ENCODE measurements at regions not wholly inside any gene's neighbourhood (a gene's known extent, or its start where the extent isn't known, plus 50 kb on each side); places are given as distances from the start of the nearest gene placed in this dataset.

DNA sequence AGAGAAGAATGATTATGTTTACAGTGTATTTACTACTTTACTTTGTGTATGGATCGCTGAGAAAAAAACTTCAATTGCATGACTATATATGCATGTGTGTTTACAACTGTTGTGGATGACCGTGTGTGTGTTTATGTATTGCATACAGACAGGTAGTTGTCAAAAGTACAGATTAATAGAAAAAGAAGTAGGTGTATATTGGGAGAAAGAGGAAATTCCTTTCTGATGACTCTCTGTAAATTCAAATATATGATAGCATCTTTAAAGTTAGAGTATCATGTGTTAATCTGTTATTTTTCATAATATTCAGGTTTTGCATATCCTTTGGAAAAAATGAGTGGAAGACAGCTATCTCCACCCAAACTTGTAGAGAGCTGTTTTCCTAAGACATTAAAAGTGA, 160.4 kb upstream of the AGR3 start:
- no CpG with 5 or more reads among the region's 2 CpGs for WGBS (ENCODE audit: extremely low coverage, insufficient read length, low lambda C conversion rate)
- no peak for DNase-seq
- H2BK12ac ChIP-seq (ENCODE audit: insufficient read length, low read depth, low read length), result no peak overlapping the region
- H3K27me3 ChIP-seq (ENCODE audit: insufficient read depth, low read length), result no peaks in the 10 kb centered on the region
- H3K9me3 ChIP-seq (ENCODE audit: control insufficient read depth, low read depth, low read length), result no peaks in the 10 kb centered on the region
- H3K4me2 ChIP-seq (ENCODE audit: insufficient read depth, insufficient read length, low read length), result no peak overlapping the region
- no peak overlapping the region for H2BK5ac ChIP-seq (ENCODE audit: insufficient read length, low read length)
- H2BK15ac ChIP-seq (ENCODE audit: low read depth, low read length), result no peak overlapping the region
- H2AFZ ChIP-seq (ENCODE audit: low read length), result no peak overlapping the region
- H3K4ac ChIP-seq (ENCODE audit: low read depth, low read length), result no peak overlapping the region
- H3K27ac ChIP-seq (ENCODE audit: insufficient read length, low read depth, low read length), result no peak overlapping the region
- Mint-ChIP-seq H3K4me3 (no peak overlapping the region), H3K9me3 (no peaks in the 10 kb centered on the region), H3K27ac (no peak overlapping the region; a peak in 1 of 7 replicates), H3K36me3 (ENCODE audit: insufficient read depth in 1 of 3, low read depth in 3 of 3) (no peaks in the 10 kb centered on the region), H3K4me1 (peaks cover 0 to 7% of the 10 kb centered on the region in 2 experiments; a peak in 2 of 4 replicates), H3K27me3 (ENCODE audit: low read depth) (no peaks in the 10 kb centered on the region)
- H2BK20ac ChIP-seq (ENCODE audit: low read depth, low read length, poor library complexity, severe bottlenecking), result no peak overlapping the region
- no peak overlapping the region for H3K9ac ChIP-seq (ENCODE audit: extremely low read depth, insufficient read length, low read length)
- no peak overlapping the region for H2AK5ac ChIP-seq (ENCODE audit: insufficient read length, low read length)
- no peak overlapping the region for H4K91ac ChIP-seq (ENCODE audit: insufficient read length, low read depth, low read length)
- H3K14ac ChIP-seq (ENCODE audit: insufficient read depth, low read length), result no peak overlapping the region
- H3K56ac ChIP-seq (ENCODE audit: insufficient read length, low read depth, low read length), result no peak overlapping the region
- H3K23me2 ChIP-seq (ENCODE audit: insufficient read length, low read depth, low read length, poor library complexity, severe bottlenecking), result no peaks in the 10 kb centered on the region
- no peak overlapping the region for H4K8ac ChIP-seq (replicated peaks; ENCODE audit: insufficient read length, low read depth, low read length)
- H2BK120ac ChIP-seq (ENCODE audit: low read depth, low read length, poor library complexity, severe bottlenecking), result no peak overlapping the region
- H4K5ac ChIP-seq (ENCODE audit: insufficient read length, low read depth, low read length), result no peak overlapping the region
- TF ChIP-seq, protein P1, sequence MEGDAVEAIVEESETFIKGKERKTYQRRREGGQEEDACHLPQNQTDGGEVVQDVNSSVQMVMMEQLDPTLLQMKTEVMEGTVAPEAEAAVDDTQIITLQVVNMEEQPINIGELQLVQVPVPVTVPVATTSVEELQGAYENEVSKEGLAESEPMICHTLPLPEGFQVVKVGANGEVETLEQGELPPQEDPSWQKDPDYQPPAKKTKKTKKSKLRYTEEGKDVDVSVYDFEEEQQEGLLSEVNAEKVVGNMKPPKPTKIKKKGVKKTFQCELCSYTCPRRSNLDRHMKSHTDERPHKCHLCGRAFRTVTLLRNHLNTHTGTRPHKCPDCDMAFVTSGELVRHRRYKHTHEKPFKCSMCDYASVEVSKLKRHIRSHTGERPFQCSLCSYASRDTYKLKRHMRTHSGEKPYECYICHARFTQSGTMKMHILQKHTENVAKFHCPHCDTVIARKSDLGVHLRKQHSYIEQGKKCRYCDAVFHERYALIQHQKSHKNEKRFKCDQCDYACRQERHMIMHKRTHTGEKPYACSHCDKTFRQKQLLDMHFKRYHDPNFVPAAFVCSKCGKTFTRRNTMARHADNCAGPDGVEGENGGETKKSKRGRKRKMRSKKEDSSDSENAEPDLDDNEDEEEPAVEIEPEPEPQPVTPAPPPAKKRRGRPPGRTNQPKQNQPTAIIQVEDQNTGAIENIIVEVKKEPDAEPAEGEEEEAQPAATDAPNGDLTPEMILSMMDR (conservative IDR thresholded peaks at IDR 0.05), result no peak
- no peak overlapping the region for H3K23ac ChIP-seq (ENCODE audit: insufficient read length, low read depth, low read length)
- no peaks in the 10 kb centered on the region; the same call in 1 of the 2 replicates for H3K4me1 ChIP-seq (ENCODE audit: insufficient read depth, low read length)
- H3K79me2 ChIP-seq (ENCODE audit: insufficient read depth, low read length), result no peaks in the 10 kb centered on the region
- H4K20me1 ChIP-seq (ENCODE audit: control insufficient read depth, insufficient read depth, insufficient read length), result no peaks in the 10 kb centered on the region
- no peak overlapping the region for H3T11ph ChIP-seq (ENCODE audit: low read length)
- no peaks in the 10 kb centered on the region for H3K79me1 ChIP-seq (ENCODE audit: insufficient read depth, low read depth, low read length, poor library complexity, severe bottlenecking)
- no peak overlapping the region for H3K18ac ChIP-seq (ENCODE audit: insufficient read length, low read depth, low read length)
